ENCODE measurements at regions not wholly inside any gene's neighbourhood (a gene's known extent, or its start where the extent isn't known, plus 50 kb on each side); places are given as distances from the start of the nearest gene placed in this dataset.
"Not testable (repeated sequence)": the region's sequence is repeated elsewhere in the genome, so short reads cannot be mapped to it uniquely, and the experiment has no call there.

DNA sequence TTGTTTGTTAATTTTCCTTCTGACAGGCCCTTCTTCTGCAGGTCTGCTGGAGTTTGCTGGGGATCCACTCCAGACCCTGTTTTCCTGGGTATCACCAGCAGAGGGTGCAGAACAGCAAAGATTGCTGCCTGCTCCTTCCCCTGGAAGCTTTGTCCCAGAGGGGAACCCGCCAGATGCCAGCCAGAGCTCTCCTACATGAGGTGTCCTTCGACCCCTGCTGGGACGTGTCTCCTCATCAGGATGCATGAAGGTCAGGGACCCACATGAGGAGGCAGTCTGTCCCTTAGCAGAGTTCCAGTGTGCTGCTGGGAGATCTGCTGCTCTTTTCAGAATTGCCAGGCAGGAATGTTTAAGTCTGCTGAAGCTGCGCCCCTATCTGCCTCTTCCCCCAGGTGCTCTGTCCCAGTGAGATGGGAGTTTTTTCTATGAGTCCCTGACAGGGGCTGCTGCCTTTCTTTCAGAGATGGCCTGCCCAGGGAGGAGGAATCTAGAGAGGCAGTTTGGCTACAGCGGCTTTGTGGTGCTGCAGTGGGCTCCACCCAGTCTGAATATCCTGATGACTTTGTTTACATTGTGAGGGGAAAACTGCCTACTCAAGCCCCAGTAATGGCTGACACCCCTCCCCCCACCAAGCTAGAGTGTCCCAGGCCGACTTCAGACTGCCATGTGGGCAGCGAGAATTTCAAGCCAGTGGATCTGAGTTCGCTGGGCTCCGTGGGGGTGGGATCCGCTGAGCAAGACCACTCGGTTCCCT is 772.0 kb upstream of the FAM174A start:
- DNase-seq (ENCODE audit: low read depth in 4 of 4, low spot score in 1 of 4): no peak

- no peak for DNase-seq (ENCODE audit: low read depth in 4 of 4, low spot score in 1 of 4)
Measured at GRCh38 chr5:99747342-99747741, 787.8 kb upstream of the FAM174A start.

DNA sequence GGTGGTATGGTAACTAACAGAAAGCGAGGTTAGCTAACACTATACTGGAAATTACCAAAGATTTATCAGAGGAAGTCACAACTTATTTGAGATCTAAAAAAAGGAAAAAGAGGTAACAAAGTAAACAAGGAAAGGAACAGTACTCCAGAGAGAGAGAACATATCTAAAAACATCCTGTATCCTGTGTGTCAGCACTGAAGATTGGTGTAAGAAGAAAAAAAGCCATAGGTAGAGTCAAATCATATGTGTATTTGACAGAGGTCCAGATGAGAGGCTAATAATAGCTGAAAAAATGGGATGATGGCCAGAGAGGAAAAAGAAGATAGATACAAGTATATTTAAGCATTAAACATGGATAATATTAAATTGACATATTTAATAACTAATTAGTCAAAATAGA is 802.0 kb upstream of the FAM174A start:
- DNase-seq (ENCODE audit: low read depth in 4 of 4, low spot score in 1 of 4): not testable (repeated sequence)

DNA sequence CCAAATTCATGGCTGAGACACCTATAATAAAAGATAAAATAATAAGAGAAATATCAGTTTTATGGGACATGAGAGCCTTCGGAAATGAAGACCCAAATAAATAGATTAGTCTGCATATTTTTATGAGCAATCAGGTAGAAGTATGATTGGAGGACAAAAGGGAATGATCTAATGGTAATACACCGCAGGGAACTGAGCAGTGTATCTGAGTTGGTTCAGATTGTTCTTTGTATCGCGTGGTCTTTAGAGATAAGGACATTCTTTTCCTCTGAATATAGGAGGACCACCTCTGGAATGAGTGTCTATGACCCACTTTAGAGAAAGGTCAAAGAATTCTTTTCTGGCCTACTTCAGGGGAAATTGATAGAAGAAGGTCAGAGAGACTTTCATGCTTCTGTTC is 801.8 kb upstream of the CHD1 start:
- DNase-seq (ENCODE audit: low read depth in 4 of 4, low spot score in 1 of 4): not testable (repeated sequence)

GRCh38 chr5:99724732-99725290 is 796.0 kb upstream of the CHD1 start:
- no peak for DNase-seq (ENCODE audit: low read depth in 4 of 4, low spot score in 1 of 4)

GRCh38 chr5:99721506-99721905 is 792.7 kb upstream of the CHD1 start:
- no peak for DNase-seq (ENCODE audit: low read depth in 4 of 4, low spot score in 1 of 4)

GRCh38 chr5:99715921-99716320 is 787.1 kb upstream of the CHD1 start:
- DNase-seq (ENCODE audit: low read depth in 4 of 4, low spot score in 1 of 4): no peak

GRCh38 chr5:99706160-99706559 is 777.4 kb upstream of the CHD1 start:
- DNase-seq (ENCODE audit: low read depth in 4 of 4, low spot score in 1 of 4): no peak

DNA sequence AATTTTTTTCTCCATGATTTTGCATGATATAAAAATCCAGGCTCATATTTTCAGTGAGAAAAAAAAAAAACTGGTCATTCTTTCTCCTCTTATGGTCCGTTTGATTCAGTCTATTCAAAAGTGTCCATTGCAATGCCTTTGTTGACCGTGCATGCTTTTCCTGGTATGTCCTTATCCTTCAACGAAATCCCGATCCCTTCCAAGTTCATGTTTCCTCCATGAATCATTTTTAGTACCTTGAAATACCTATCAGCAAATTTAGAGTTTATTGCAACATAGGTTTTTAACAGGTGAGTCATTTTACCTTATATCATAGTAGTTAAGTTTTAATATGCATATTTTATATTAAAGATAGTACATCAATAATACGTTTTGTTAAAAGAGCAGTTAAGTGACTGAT is 773.8 kb upstream of the CHD1 start:
- no peak for DNase-seq (ENCODE audit: low read depth in 4 of 4, low spot score in 1 of 4)

DNA sequence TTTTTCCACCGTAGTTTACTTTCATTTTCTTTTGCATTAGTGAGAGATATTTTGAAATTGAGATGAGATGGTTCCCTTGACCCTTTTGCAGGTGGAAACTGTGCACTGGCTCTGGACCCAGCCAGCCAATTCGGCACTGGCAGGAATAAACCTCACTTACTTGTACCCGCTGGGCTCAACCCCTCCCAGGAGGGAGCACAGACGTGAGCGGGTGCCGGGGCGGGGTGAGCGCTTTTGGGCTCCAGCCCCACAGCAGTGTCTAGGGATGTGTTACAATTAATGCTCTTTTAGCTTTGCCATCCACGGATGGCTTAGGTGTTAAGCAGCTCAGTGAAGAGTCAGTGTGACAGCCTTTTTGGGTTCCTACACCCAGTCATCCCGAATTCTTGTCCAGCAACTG is 766.1 kb upstream of the CHD1 start:
- no peak for DNase-seq (ENCODE audit: low read depth in 4 of 4, low spot score in 1 of 4)

GRCh38 chr5:99686538-99686937 is 757.7 kb upstream of the CHD1 start:
- DNase-seq (ENCODE audit: low read depth in 4 of 4, low spot score in 1 of 4): no peak

- DNase-seq (ENCODE audit: low read depth in 4 of 4, low spot score in 1 of 4): no peak
Measured at GRCh38 chr5:99675974-99676373, 747.2 kb upstream of the CHD1 start.

GRCh38 chr5:99674101-99674500 is 745.3 kb upstream of the CHD1 start:
- DNase-seq (ENCODE audit: low read depth in 4 of 4, low spot score in 1 of 4): no peak

DNA sequence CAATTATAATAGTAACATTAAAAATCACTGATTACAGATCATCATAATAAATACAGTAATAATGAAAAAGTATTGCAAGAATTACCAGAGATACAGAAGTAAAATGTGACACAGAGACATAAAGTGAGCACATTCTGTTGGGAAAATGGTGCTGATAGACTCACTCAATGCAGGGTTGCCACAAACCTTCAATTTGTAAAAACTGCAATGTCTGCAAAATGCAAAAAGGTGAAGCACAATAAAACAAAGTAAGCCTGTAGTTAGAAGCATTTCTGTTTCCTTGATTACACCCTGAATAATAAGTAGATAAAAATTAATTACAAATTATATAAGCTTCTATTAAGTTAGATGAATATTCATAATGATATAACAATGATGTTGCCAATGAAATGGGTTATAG is 736.2 kb upstream of the CHD1 start:
- no peak for DNase-seq (ENCODE audit: low read depth in 4 of 4, low spot score in 1 of 4)

DNA sequence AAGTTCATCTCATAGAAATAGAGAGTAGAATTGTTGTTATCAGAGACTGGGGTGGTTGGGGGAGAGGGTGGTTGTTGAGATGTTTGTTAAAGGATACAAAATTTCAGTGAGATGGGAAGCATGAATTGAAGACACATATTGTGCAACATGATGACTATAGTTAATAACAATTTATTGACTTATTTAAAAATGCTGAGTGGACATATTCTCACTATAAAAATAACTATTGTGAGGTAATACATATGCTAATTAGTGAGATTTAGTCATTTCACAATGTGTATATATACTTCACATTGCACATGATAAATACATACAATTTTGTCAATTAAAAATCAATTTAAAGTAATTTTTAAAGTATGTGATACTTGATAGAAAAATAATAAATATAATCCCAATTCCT is 722.5 kb upstream of the CHD1 start:
- no peak for DNase-seq (ENCODE audit: low read depth in 4 of 4, low spot score in 1 of 4)

GRCh38 chr5:99646011-99646647 is 717.3 kb upstream of the CHD1 start:
- DNase-seq (ENCODE audit: low read depth in 4 of 4, low spot score in 1 of 4): no peak

DNA sequence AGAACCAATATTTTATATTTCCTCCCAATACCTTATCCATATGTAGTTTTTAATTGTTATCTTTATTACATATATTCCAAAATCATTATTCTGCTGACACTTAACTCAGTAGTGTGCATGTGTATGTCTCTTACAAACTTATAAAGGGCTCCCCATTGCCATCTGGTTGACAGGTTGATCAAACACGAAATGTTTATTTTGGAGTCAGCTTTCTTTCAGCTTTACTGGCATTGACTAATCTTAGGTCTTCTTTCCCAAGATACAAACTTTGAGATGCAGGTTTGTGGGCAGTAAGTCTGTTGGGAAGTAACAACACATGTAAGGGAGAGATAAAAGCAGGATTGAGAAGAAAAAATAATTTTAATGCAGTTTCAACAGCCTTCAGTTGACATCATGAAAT is 716.0 kb upstream of the CHD1 start:
- DNase-seq (ENCODE audit: low read depth in 4 of 4, low spot score in 1 of 4): no peak

GRCh38 chr5:99640646-99641045 is 711.8 kb upstream of the CHD1 start:
- no peak for DNase-seq (ENCODE audit: low read depth in 4 of 4, low spot score in 1 of 4)

DNA sequence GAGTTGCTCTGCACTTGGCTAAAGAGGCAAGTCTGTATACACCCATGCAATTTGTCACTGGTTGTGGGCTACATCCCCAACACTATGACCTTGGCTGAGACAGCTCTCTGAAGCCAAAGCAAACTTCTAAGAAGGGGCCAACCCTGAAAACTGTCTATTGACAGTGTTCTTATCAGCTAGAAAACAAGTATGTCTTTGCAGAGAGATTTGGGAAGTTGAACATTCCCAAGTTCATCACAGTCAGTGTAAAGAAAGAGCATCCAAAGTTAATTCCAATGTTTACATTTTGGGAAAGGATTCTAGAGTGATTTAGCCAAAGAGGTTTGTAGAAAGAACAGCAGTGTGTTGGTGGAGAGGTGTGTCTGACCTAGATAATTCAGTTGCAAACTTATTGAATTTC is 711.1 kb upstream of the CHD1 start:
- DNase-seq (ENCODE audit: low read depth in 4 of 4, low spot score in 1 of 4): no peak

GRCh38 chr5:99636663-99637062 is 707.9 kb upstream of the CHD1 start:
- no peak for DNase-seq (ENCODE audit: low read depth in 4 of 4, low spot score in 1 of 4)

DNA sequence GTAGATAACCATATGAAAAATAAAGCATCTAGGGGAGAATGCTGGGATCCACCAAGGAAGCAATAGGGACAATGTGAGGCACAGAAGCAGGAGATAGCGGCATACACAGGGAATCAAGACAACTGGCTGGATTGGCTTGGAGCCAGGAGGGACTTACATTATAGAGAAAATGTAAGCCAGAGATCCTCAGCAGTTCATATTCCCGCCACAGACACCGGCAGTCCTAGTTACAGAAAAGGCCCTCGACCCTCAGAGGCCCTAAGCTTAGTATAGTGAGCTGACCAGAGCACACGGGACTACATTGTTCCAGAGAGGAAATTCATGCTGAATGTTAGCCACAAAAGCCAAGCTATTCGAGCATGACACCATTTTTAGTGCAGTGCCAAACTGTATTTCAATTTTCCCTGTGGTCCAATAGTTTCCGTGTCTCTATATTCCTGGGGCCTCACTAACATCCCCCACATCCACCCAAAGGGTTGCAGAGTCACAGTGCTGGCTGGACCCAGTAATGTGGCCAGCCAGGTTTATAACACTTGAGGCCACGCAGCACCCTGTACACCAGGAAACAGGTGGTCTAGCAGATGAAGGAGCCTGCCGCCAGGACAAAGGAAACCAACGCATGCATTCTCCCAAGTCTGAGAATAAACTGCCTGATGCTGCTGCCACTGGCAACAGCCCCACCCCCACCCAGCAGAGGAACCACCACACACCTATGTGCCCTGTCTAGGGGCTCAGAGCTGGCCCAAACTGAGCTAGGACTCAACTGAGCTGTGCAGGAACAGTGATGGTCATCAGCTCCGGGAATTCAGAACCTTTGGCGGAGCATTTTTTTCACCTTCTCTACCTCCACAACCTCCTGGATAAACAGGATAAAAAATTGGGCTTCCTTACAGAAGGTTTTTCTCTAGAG is 693.2 kb upstream of the CHD1 start:
- DNase-seq (ENCODE audit: low read depth in 4 of 4, low spot score in 1 of 4): no peak

DNA sequence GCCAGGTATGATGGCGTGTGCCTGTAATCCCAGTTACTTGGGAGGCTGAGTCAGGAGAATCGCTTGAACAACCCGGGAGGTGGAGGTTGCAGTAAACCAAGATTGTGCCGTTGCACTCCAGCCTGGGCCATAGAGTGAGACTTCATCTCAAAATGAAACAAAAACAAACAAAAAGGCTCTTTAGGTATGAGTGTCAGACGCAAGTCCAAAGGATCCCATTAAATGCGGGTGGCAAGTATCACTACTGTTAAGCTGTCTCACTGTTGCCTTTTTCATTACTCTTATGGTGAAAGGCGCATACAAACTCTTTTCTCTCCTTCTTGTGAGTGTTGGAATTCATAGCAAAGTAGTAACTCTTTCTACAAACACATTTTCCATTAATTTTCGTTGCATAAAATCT is 688.5 kb upstream of the CHD1 start:
- no peak for DNase-seq (ENCODE audit: low read depth in 4 of 4, low spot score in 1 of 4)

All from stimulated activated CD4-positive, alpha-beta T cell treated with anti-CD3 and anti-CD28 coated beads, Interleukin-1b, Interleukin-23, amount 100 ng/mL, for 24 hours (primary cell).